CD4-positive, alpha-beta T cell treated with Interleukin-6 for 4 hours (primary cell): ENCODE measurements at regions not wholly inside any gene's neighbourhood (a gene's known extent, or its start where the extent isn't known, plus 50 kb on each side); places are given as distances from the start of the nearest gene placed in this dataset.

ENCODE experiments used
- DNase-seq: peaks from one replicate; pipeline ENCODE4 v3.0.0-alpha.2; 2020; ENCODE audit warnings: mixed read lengths

DNA sequence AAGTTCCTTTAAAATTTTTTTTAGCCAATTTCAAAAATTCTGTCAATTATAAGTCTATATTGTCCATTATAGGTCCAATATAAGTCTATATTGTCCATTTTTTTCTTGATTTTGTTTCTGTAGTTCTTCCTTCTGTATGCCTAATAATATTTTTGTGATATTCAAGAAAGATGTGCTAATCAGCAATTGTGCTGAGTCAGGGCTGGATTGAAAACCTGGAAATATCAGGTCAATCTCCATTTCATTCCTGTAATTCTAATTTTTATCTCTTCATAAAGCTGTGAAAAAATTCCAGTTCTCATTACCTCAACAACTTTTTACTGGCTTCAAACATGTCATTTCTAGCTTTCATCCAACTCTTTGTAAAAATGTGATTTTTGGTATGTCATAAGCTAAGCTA lies 353.7 kb downstream of the SLITRK6 start:
- DNase-seq, result no peak

DNA sequence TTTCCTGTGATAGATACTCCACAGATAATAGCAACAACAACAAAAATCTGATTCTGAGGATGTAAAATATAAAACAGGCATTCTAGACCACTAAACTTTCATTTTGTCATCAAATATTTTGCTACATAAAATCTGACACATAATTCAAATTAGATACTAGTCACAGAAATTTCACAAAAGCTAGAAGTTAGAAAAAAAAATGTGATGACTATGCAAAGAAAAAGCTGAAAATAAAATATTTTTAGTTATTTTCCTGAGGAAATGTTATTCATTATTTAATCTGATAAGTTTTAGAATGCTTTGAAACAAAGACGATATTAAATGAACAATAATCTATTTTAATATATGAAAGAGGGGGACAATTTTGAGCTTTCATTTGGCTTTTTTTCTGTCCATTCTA lies 357.2 kb downstream of the SLITRK6 start:
- no peak for DNase-seq

DNA sequence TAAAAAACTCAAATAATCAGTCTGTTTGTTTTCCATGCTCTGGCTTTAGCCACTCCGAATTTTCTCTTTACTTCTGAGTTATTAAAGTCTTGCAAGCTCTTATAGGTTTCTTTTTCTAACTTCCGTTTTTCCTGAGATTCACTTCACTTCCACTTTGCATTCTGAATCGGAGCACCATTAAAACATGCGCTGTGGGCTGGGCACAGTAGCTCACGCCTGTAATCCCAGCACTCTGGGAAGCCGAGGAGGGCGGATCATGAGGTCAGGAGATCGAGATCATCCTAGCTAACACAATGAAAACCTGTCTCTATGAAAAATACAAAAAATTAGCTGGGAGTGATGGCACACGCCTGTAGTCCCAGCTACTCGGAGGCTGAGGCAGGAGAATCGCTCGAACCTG lies 357.9 kb downstream of the SLITRK6 start:
- DNase-seq, result no peak

DNA sequence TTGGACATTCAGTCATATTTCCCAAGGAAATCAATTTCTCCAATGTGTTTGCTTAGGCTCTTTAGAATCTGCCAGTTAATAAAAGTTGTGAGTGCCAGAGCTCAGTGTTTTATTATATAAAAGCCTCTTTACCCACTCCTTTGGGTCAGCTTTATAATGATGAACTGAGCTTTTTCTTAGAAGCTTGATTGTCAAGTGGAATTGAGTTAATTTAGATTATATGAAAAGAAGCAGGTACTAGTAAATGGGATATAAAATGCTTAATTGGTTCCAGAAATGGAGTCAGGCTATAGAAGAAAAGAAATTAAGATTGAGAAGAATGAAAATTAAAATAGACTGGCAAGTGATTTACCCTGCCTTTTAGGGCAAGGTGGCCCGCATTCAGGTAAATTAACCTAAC lies 363.2 kb downstream of the SLITRK6 start:
- no peak for DNase-seq

DNA sequence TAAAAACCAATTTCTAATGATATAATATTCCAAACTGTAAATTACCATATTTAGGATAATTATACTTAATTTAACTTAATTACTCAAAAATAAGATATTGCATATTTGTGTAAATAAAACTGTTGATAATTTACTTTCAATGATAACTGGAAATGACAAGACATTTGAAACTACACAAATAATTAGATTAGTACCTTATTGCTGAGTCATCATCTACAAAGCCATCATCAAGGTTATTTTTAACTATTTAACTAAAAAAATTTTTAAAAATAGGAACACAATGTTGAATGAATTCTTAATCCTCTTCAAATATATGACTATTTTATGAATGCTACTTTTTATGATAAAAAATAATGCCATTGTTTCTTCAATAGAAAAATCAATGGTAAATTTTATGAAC lies 364.3 kb downstream of the SLITRK6 start:
- DNase-seq, result no peak

DNA sequence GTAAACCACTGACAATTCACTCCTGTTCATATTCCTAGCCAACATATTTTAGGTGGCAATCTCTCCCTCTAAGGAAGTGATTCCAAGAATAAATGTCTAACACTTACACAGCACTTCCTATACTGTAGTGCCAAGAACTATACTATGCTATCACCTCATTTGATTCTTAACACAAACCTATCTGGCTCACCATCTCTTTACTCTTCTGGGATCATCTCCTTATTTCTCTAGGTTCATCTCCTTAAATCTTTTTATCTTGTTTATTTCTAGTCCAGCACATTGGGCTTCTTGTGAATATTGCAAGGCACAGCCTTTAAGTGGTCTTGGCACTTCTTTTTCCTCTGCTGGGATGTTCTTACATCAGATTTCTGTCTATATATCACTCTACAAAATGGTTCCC lies 366.3 kb downstream of the SLITRK6 start:
- no peak for DNase-seq

DNA sequence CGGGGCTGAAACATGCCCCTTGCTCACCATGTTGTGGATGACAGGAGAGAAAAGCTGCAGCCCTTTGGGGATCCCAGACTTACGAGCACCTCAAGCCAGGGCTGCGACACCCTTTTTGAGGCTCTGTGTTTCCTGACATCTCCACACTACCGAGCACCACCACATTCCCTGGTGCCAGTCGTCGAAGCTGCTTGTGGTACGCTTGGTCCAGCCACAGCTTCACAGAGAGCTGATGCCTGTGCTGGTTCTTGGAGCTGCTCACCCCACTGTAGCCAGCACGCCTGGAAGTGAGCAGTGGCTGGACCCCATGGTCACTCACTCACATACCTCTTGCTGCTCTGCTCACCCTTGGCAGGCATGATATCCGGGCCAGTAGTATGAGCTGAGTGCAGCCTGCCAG lies 367.5 kb downstream of the SLITRK6 start:
- no peak for DNase-seq

DNA sequence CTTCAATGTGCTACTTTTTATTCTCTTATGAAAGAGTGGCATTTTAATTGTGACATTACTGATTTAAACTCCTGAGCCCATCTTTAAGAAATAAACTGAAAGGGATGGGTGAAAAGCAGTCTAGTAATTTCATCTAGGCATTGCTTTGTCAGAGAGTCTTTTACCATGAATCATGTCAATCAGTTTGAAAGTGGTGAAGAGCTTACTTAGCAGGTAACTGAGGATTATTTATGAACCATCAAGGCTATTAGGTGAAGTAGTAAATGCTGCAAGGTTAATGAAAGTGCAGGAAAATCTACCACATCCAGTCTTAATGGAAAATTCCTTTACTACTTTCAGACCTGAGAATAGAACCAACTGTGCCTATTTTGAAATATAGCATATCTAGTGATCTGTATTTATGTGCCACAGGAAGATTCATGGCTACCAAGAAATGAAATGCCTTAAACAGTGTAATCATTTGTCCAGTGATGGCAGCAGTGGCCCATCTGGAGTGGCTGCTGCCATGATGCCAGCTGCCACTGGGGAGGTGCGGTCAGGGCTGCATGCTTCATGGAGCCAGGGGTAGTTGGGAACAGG lies 368.9 kb downstream of the SLITRK6 start:
- DNase-seq, result no peak

DNA sequence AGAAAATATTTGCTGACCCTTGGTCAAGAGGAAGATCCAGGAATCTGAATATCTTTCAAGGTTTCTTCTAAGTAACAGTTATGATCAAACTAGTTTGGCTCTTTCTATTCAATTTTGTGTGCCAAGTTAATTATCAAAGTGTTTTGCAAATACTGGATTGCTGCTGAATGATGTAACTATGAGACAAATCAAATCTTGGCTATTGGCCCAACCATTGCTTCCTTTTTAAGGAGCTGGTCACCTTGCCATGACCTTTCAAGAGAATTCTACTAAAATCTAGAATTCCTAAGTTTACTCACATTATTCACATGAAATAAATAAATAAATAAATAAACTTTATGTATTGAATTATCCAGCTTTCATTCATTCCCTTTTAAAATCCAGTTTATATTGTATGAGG lies 371.8 kb downstream of the SLITRK6 start:
- no peak for DNase-seq

DNA sequence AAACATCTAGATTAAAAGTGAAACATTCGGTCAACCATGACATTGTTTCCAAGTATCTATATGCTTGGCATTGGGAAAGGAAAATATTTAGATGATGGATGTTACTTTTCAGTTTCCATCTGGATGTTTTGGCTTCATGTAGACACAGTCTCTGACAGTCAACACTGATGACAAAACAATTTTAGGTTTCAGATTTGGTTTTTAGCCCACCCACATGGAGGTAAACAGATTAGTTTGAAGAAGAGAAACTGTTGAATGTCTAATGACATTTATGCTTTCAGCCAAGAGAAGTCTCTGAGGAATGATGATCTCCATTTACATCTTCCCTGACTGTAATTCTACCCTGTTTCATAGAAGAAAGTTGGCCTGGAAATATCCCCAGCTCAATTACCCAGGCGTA lies 379.1 kb downstream of the SLITRK6 start:
- no peak for DNase-seq

DNA sequence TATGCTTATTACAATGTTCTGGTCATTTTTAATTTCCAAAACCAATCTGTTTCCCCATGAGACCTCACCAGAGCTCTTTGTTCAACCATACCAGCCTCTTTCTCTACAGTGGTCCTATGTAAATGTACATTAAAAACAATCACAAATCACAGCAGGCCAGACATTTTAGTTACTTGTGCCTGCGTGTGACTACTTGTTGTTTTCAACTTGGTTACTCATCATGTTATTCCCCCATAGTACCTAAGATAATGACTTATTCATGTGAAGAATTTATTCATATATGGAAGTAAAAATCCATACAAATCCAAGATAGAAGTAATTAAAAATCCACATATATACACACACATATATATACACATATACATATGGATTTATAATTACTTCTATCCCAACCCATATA lies 379.6 kb downstream of the SLITRK6 start:
- no peak for DNase-seq

DNA sequence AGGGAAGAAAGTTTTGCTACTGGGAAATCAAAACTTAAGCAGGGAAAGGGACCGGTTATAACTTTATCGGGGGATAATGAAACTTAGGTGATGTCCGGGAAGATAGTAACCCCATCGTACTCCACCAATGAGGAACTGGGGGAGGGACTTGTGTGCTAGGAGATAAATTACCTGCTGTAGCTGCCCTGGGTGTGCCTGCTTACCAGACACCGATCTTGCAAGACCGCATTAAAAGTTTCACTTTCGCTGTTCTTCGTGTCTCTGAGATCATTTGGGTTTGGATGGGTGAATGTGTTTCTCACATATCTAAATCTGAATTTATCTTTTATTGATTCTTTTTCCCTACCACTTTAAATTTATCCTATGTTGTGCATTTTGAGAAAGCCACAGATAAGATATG lies 381.4 kb downstream of the SLITRK6 start:
- no peak for DNase-seq

DNA sequence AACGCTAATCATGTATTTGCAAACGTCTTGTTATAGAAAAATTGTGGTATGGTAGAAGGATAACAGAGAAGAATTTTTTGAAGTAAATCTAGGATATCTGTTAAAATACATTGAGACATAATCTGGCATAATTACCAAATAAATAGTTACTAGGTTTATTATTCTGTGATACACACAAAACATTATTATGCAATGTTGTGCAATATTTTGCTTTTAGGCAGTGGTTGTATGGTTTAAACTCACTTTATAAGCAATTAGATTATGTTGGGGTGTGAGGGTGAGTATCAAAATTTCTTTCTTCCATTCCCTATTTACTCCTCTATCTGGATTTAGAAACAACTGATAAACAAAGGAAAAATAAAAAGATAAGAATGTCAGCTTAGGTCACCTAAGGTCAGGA lies 385.6 kb downstream of the SLITRK6 start:
- DNase-seq, result no peak

DNA sequence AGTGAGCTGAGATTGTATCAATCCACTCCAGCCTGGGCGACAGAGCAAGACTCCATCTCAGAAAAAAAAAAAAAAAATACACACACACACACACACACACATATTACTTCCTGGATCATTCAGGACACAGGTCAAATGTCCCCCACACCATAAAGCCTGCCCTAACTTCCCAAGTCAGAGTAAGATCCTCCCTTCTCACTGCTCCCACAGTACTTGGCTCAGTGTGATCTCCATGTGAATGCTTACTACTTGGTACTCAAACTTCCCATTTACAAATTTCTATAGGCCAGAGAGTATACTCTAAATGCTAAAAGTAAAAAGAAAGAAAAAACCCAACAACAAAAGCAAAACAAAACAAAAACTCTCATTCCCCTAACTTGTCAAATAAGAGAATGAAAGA lies 386.8 kb downstream of the SLITRK6 start:
- no peak for DNase-seq

DNA sequence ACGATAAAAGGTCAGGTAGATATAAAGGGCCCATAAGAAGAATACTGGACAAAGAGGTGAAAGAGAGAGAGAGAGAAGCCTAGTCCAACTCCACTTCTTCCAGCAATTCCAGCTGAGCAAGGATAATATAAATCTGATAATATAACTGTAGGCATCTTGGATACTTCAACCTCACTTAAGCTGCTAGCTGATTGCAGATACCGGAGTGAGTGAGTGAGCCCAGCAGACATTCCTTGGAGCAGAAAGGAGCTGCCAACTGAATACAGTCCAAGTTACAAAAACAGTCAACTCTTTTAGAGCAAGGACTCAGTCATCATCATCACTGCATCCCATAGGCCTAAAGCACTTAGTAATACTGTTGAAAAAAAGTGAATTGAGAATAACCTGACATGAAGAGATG lies 387.6 kb downstream of the SLITRK6 start:
- no peak for DNase-seq

DNA sequence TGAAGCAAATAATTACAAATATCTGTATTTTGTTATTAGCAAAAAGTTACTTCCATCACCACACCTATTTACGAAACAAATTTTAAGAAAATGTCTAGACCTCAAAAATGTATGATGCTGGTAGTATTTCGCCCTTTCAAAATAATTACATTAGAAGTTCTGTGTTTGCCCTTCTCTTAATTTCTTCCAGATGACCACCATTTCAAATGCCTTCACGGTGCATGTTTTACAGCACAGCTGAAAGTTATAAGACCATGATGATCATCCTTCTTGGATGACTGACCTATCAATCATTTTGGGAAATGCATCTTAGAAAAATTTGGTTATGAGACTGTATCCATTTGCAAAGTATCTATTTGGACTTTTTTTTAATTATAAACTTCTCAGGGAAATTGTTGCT lies 390.8 kb downstream of the SLITRK6 start:
- no peak for DNase-seq

DNA sequence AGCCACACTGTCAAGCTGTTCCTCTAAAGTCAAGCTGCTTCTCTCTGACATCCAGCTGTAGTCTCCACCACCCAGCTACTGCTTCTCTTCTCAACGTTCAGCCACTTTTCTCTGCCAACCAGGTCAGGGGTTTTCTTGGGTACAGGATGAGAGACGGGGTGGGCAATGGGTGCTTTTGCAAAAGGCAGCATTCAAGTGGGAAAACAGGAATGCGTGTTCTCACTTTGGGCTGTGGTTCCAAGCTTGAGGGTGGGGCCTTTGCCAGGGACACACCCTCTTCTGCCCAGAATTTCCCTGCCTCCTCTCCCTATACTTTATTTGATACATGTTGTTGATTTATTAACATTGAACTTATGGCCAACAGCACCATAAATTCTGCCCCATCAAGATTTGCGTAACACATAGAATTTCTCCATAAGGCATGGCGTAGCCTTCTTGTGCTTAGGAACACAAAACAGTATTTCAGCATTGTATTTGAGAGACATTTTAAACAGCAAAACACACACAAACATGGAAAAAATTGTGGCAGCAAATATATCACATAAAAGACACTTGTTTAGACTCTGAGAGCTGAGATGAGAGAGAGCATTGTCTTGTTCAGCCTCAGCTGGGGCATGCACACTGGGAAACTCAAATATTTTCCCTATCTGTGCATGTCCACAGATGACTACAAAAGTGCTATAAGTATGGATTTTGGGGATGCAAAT lies 392.8 kb downstream of the SLITRK6 start:
- DNase-seq, result no peak

DNA sequence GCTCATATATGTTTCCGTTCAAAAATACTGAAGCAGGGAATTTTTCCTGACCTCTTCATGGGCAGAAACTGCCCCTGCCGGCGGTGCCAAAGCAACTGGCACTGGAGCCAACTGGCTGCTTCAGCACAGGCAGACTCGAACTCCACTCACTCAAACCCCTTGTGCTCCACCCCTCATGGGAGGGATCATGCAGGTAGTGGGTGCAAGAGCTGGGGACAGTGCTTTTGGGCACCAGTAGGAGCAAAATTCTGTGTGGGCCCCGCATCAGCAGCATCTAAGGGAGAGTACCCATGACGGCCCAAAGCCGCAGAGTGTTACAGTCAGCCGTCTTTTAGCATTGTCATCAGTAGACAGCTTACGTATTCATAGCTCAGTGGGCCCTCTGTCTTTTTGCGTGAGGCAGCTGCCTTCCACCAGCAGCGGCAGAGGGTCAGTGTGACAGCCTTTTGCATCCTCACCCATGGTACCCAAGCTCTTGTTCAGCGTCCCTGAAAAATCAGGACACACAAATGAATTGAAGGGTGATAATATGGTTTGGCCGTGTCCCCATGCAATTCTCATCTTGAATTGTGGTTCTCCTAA lies 393.8 kb downstream of the SLITRK6 start:
- DNase-seq, result no peak

DNA sequence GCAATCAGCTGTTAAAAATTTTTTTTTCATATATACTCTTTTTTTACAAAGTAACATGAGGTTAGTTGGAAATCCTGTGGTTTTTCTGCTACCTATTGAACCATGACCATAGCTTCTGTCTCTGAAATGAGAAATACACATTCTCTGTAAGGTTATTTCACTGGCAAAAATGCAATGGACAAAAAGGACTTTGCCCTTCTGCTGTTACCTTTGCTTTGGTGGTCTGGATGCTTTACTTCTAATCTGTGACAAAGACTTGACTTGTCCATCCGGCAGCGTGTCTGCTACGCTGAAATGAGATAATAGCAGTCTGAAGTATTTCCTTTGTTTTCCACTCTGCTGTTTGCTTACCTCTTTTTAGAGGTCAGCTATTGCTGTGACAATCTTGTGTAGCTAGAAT lies 412.8 kb downstream of the SLITRK6 start:
- DNase-seq, result no peak

DNA sequence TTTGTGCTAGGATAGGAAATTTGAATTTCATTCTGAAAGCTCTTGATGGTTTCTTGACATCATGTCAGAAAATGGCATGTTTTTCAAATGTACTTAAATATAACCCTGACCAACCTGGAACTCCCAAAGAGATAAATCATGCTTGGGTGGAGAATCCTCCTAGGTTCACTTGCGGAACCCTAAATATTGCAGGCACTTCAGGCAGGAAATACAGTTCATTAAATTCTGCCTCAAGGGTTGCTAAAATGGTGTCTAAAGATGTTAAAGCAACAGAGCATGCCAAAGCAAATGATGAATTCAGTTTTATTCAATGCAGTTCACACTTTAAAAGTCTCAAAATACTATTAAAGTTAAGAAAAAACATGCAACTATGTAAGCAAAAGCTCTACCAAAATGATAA lies 415.9 kb downstream of the SLITRK6 start:
- DNase-seq, result no peak

DNA sequence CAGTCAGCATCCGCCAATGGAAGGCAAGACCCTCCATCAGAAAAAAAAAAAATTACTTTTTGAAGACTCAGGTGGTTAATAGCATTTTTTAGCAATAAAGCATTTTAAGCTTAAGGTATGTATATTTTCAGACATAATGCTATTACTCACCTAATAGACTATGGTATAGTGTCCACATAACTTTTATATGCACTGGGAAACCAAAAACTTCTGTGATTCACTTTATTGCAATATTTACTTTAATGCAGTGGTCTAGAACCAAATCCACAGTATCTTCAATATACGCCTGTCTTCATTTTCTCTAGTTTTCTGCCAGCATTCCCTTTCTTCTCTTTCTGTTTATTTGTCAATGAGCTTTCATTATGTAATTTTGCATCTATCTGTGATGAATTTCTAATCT lies 418.1 kb downstream of the SLITRK6 start:
- DNase-seq, result no peak

DNA sequence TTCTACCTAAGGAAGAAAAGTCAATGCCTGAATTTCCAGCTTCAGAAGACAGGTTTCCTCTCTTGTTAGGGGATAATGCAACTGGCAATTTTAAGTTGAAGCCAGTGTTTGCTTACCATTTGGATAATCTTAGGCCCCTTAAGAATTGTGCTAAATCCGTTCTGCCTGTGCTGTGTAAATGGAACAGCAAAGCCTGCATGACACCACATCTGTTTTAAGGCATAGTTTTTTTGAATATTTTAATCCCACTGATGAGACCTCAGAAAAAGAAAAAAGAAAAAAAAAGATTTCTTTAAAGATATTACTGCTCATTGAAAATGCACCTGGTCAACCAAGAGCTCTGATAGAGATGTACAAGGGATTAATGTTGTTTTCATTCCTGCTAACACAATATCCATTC lies 419.2 kb downstream of the SLITRK6 start:
- no peak for DNase-seq

DNA sequence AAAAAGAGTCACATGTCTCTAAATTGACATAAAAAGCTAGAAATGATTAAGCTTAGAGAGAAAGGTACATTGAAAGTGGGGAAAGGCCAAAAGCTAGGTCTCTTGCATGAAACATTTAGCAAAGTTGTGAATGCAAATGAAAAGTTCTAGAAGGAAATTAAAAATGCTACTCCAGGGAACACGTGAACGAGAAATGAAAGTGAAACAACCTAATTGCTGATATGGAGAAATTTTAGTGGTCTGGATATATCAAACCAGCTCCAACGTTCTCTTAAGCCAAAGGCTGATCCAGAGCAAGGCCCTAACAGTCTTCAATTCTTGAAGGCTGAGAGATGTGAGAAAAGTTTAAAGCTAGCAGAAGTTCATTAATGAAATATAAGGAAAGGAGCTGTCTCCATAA lies 419.8 kb downstream of the SLITRK6 start:
- DNase-seq, result no peak

DNA sequence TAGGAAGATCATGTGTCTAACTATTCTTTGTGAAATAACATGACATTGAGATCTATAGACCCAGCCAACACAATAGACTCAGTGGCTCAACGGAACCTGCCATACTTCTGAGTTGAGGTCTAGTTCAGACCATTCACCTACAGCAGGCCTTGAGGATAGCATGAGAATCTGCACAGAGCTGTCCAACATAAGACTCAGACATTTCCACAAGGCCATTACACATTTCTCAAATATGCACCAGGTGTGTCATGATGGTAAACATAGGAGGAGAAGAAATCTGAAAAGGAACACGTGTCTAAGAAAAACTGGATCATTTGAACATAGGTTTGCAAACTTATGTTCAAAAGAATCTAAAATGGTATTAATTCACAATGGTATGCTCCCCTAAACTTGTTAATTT lies 421.4 kb downstream of the SLITRK6 start:
- DNase-seq, result no peak

DNA sequence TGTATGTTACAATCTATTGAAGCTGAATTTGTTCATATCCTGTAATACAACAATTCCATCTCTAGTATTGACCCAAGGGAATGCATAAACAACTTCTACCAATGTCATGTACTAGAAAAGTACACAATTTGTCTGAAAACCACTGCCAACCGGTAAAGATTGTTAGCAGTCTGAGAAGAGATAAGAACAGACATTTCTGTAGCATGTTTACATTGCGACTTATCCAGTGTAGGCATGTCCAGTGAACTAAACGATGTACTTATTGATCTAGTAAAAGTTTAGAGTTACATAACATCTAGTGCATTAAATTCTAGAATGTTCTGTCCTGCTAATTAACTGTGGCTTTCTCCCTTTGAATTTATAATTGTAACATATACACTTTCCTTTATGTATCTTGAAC lies 425.9 kb downstream of the SLITRK6 start:
- DNase-seq, result no peak
